PC-9 (cell line): ENCODE measurements at regions not wholly inside any gene's neighbourhood (a gene's known extent, or its start where the extent isn't known, plus 50 kb on each side); places are given as distances from the start of the nearest gene placed in this dataset.

Experiments used
- EZH2 ChIP-seq: fragments of 200-600 bp; sonication (generic); IDR thresholded peaks from 2 replicates; pipeline ENCODE4 v1.8.0; 2017; ENCODE audit warnings: antibody characterized with exemption, low read depth
- TF ChIP-seq, protein P1 (sequence below): fragments of 200-600 bp; sonication (generic); conservative IDR thresholded peaks from 2 replicates; pipeline ENCODE4 v1.6.1; 2017; ENCODE audit warnings: mixed run types, antibody characterized with exemption, mild to moderate bottlenecking, moderate library complexity

DNA sequence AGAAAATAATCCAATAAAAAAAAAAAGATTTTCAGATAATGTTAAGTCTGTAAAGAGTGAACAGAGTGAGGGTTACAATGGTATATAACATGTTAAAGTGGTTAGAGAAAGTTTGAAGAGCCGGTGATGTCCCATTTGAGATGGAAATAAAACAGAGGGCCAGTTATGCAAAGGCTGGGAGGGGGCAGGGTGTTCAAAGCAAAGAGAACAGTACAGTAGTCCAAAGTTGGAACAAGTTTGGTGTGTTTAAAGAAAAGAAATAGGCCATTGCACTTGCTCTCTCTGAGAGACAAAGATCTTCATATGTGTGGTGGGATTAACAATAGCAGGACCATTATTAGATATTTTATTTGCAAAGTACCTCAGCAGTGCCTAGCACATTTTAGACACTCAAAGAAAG lies 179.5 kb upstream of the PKN2 start:
- TF ChIP-seq EZH2 = no peak
- TF ChIP-seq, protein P1, sequence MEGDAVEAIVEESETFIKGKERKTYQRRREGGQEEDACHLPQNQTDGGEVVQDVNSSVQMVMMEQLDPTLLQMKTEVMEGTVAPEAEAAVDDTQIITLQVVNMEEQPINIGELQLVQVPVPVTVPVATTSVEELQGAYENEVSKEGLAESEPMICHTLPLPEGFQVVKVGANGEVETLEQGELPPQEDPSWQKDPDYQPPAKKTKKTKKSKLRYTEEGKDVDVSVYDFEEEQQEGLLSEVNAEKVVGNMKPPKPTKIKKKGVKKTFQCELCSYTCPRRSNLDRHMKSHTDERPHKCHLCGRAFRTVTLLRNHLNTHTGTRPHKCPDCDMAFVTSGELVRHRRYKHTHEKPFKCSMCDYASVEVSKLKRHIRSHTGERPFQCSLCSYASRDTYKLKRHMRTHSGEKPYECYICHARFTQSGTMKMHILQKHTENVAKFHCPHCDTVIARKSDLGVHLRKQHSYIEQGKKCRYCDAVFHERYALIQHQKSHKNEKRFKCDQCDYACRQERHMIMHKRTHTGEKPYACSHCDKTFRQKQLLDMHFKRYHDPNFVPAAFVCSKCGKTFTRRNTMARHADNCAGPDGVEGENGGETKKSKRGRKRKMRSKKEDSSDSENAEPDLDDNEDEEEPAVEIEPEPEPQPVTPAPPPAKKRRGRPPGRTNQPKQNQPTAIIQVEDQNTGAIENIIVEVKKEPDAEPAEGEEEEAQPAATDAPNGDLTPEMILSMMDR = no peak
